HCT116 (cell line): ENCODE measurements at regions not wholly inside any gene's neighbourhood (a gene's known extent, or its start where the extent isn't known, plus 50 kb on each side); places are given as distances from the start of the nearest gene placed in this dataset.

Experiments
- CTCF ChIP-seq, 3 experiments: fragments of 200-600 bp in 1 of 3; sonication (generic) in 1 of 3; IDR thresholded peaks in 2 of 3; conservative IDR thresholded peaks in 1 of 3; 2 replicates each; pipeline ENCODE4 v1.5.1; 2012 to 2017; ENCODE audit warnings: low read depth in 2 of 3, low read length in 2 of 3, antibody characterized with exemption in 1 of 3, borderline replicate concordance in 1 of 3, control low read depth in 1 of 3, mild to moderate bottlenecking in 1 of 3, mixed read lengths in 1 of 3, mixed run types in 1 of 3, moderate library complexity in 1 of 3; ENCODE audit not compliant: insufficient read depth in 1 of 3
- POLR2A ChIP-seq: IDR thresholded peaks from 2 replicates; pipeline ENCODE4 v1.7.0; 2011; ENCODE audit warnings: borderline replicate concordance; ENCODE audit not compliant: insufficient read depth, insufficient read length; ENCODE audit errors: extremely low read depth

DNA sequence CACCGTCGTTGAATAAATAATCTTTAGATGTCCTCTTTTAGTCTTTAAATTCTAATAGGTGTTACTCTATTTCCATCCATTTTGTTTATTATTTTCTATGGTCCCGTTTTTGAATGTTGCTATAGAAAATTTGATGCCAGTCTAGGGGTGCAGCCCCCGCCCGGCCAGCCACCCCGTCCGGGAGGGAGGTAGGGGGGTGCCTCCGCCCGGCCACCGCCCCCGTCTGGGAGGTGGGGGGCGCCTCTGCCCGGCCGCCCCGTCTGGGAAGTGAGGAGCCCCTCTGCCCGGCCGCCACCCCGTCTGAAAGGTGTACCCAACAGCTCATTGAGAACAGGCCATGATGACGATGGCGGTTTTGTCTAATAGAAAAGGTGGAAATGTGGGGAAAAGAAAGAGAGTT is 2372.2 kb upstream of the WWC1 start:
- TF ChIP-seq POLR2A (no peak), CTCF (IDR thresholded peaks at IDR 0.05 in 2 of 3, conservative IDR thresholded peaks at IDR 0.05 in 1 of 3; ENCODE audit: borderline replicate concordance in 1 of 3, insufficient read depth in 1 of 3, low read depth in 2 of 3, low read length in 2 of 3) (no peak)
